ENCODE measurements at regions not wholly inside any gene's neighbourhood (a gene's known extent, or its start where the extent isn't known, plus 50 kb on each side); places are given as distances from the start of the nearest gene placed in this dataset.

DNA sequence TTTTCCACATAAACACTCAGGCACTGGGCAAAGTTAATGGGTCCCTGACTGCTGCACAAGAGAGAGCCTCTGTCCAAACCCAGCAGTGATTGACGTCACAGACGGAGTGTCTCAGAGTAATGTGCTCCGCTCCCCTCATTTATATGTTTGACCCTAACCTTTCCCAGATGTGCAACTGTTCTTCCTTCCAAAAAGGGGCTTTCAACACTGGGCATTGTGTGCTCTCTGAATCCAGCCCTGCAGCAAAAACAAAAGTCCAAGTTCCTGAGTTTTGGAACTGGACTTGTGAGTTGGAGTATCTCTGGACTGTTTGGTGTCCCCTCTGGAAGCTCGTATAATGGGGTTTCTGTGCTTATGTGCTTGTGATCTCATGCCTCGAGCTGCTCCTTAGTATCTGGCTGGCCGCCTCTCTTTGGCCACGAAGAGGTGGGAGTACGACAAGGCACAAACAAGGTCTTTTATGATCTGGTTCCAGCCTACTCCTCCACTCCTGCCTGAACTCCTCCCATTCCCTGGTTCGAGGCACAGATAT lies 76.4 kb upstream of the SMIM36 start:
- TF ChIP-seq, protein P1, sequence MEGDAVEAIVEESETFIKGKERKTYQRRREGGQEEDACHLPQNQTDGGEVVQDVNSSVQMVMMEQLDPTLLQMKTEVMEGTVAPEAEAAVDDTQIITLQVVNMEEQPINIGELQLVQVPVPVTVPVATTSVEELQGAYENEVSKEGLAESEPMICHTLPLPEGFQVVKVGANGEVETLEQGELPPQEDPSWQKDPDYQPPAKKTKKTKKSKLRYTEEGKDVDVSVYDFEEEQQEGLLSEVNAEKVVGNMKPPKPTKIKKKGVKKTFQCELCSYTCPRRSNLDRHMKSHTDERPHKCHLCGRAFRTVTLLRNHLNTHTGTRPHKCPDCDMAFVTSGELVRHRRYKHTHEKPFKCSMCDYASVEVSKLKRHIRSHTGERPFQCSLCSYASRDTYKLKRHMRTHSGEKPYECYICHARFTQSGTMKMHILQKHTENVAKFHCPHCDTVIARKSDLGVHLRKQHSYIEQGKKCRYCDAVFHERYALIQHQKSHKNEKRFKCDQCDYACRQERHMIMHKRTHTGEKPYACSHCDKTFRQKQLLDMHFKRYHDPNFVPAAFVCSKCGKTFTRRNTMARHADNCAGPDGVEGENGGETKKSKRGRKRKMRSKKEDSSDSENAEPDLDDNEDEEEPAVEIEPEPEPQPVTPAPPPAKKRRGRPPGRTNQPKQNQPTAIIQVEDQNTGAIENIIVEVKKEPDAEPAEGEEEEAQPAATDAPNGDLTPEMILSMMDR (IDR thresholded peaks at IDR 0.05; ENCODE audit: low read depth, low read length) = no peak
- TF ChIP-seq POLR2A (IDR thresholded peaks at IDR 0.05; ENCODE audit: extremely low read depth, insufficient read length) = no peak
